Mesendoderm (in vitro differentiated cells): ENCODE measurements at regions not wholly inside any gene's neighbourhood (a gene's known extent, or its start where the extent isn't known, plus 50 kb on each side); places are given as distances from the start of the nearest gene placed in this dataset.

Experiments used
- DNase-seq: peaks from one replicate; pipeline ENCODE4 v3.0.0; 2013
- H2AK5ac ChIP-seq: 2 replicates; pipeline ENCODE4 v1.6.1; 2013; ENCODE audit warnings: low read length, inconsistent platforms
- H2BK120ac ChIP-seq: 2 replicates; pipeline ENCODE4 v1.6.1; 2013; ENCODE audit warnings: low read depth, mild to moderate bottlenecking, low read length, moderate library complexity, mixed read lengths
- H2BK15ac ChIP-seq: replicated peaks from 2 replicates; pipeline ENCODE4 v1.6.1; 2013; ENCODE audit warnings: low read depth, mild to moderate bottlenecking, moderate library complexity
- H2BK5ac ChIP-seq: 2 replicates; pipeline ENCODE4 v1.6.1; 2013; ENCODE audit warnings: low read length, inconsistent platforms
- H3K18ac ChIP-seq: 2 replicates; pipeline ENCODE4 v1.6.1; 2013; ENCODE audit warnings: mild to moderate bottlenecking, low read length, mixed read lengths
- H3K23ac ChIP-seq: one replicate; pipeline ENCODE4 v1.6.1; 2013; ENCODE audit warnings: low read length
- H3K27ac ChIP-seq: 2 replicates; pipeline ENCODE4 v1.5.1; 2013; ENCODE audit warnings: low read depth, mild to moderate bottlenecking, inconsistent platforms, low read length, moderate library complexity
- H3K27me3 ChIP-seq: 2 replicates; pipeline ENCODE4 v1.6.1; 2013; ENCODE audit warnings: low read length, control low read depth, mild to moderate bottlenecking, inconsistent platforms; ENCODE audit not compliant: insufficient read depth, poor library complexity
- H3K36me3 ChIP-seq: 2 replicates; pipeline ENCODE4 v1.6.1; 2013; ENCODE audit warnings: low read length, inconsistent platforms; ENCODE audit not compliant: control insufficient read depth, insufficient read depth
- H3K4ac ChIP-seq: one replicate; pipeline ENCODE4 v1.6.1; 2013; ENCODE audit warnings: low read depth, mild to moderate bottlenecking, low read length, moderate library complexity
- H3K4me1 ChIP-seq: 2 replicates; pipeline ENCODE4 v1.6.1; 2013; ENCODE audit warnings: low read depth, low read length, inconsistent platforms; ENCODE audit not compliant: control insufficient read depth
- H3K4me2 ChIP-seq: 2 replicates; pipeline ENCODE4 v1.6.1; 2013; ENCODE audit warnings: low read length
- H3K4me3 ChIP-seq: 2 replicates; pipeline ENCODE4 v1.5.1; 2013; ENCODE audit warnings: mild to moderate bottlenecking, low read length
- H3K56ac ChIP-seq: one replicate; pipeline ENCODE4 v1.6.1; 2013; ENCODE audit warnings: low read length
- H3K79me1 ChIP-seq: 2 replicates; pipeline ENCODE4 v1.6.1; 2013; ENCODE audit warnings: low read length, inconsistent platforms
- H3K79me2 ChIP-seq: 2 replicates; pipeline ENCODE4 v1.6.1; 2013; ENCODE audit warnings: mild to moderate bottlenecking, low read length; ENCODE audit not compliant: control insufficient read depth, insufficient read depth
- H3K9ac ChIP-seq: 2 replicates; pipeline ENCODE4 v1.6.1; 2013; ENCODE audit warnings: low read length, inconsistent platforms
- H4K5ac ChIP-seq: one replicate; pipeline ENCODE4 v1.6.1; 2013; ENCODE audit warnings: low read length
- H4K8ac ChIP-seq: one replicate; pipeline ENCODE4 v1.6.1; 2013; ENCODE audit warnings: low read depth, mild to moderate bottlenecking, control low read depth, low read length, moderate library complexity
- WGBS: extraction: QIAGEN DNeasy Blood & Tissue Kit; methylation state at CpG from one replicate; pipeline ENCODE4 v1.1.7; 2013; ENCODE audit warnings: low lambda C conversion rate, missing lambda C conversion rate; ENCODE audit not compliant: insufficient coverage; ENCODE audit errors: extremely low coverage; 5-methylcytosine and 5-hydroxymethylcytosine counted together

DNA sequence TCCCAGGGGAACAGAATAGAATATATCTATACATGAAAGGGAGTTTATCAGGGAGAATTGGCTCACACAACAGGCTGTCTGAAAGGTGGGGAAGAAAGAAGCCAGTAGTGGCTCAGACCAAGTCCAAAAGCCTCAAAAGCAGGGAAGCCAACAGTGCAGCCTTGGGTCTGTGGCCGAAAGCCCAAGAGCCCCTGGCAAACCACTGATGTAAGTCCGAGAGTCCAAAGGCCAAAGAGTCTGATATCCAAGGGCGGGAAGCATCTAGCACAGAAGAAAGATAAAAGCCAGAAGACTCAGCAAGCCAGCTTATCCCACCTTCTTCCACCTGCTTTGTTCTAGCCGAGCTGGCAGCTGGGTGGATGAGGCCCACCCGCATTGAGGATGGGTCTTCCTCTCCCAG lies 172.5 kb downstream of the CCDC71L start:
- H3K27me3 ChIP-seq = no peaks in the 10 kb centered on the region
- no peak overlapping the region for H3K18ac ChIP-seq
- no peak overlapping the region for H3K4ac ChIP-seq
- WGBS = no CpG with 5 or more reads among the region's 5 CpGs
- H2AK5ac ChIP-seq = no peak overlapping the region
- H3K23ac ChIP-seq = no peak overlapping the region
- no peak overlapping the region for H2BK5ac ChIP-seq
- no peaks in the 10 kb centered on the region for H3K4me1 ChIP-seq
- H4K5ac ChIP-seq = no peak overlapping the region
- DNase-seq = no peak
- no peak overlapping the region for H3K27ac ChIP-seq
- no peak overlapping the region for H3K4me2 ChIP-seq
- no peak overlapping the region for H3K4me3 ChIP-seq
- H3K56ac ChIP-seq = no peak overlapping the region
- no peak overlapping the region for H2BK15ac ChIP-seq
- no peak overlapping the region for H3K9ac ChIP-seq
- no peaks in the 10 kb centered on the region for H3K36me3 ChIP-seq
- H4K8ac ChIP-seq = no peak overlapping the region
- no peak overlapping the region for H2BK120ac ChIP-seq
- no peaks in the 10 kb centered on the region for H3K79me2 ChIP-seq
- H3K79me1 ChIP-seq = no peaks in the 10 kb centered on the region

DNA sequence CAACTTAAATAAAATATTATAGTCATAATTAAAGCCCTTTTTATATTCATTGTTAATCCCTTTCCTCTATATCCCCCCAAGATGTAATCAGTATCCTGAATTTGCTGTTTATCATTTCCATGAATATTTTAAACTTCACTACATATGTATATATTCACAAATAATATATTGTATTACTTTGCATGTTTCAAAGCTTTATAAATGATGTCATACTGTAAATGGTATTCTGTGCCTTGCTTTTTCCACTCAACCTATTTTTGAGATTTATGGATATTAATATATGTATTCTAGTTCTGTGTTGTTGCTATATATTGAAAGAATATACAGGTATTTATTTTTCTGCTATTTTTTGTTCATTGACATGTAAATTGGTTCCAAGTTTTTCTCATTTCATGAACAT lies 173.1 kb downstream of the CCDC71L start:
- H3K56ac ChIP-seq = no peak overlapping the region
- H2BK5ac ChIP-seq = no peak overlapping the region
- no peaks in the 10 kb centered on the region for H3K4me1 ChIP-seq
- no peaks in the 10 kb centered on the region for H3K79me1 ChIP-seq
- no peak overlapping the region for H4K5ac ChIP-seq
- no peak overlapping the region for H3K4me3 ChIP-seq
- no peak for DNase-seq
- no peak overlapping the region for H3K27ac ChIP-seq
- no peak overlapping the region for H2AK5ac ChIP-seq
- H3K27me3 ChIP-seq = no peaks in the 10 kb centered on the region
- no peak overlapping the region for H2BK15ac ChIP-seq
- H3K36me3 ChIP-seq = no peaks in the 10 kb centered on the region
- no peak overlapping the region for H3K18ac ChIP-seq
- H3K4ac ChIP-seq = no peak overlapping the region
- H3K23ac ChIP-seq = no peak overlapping the region
- H4K8ac ChIP-seq = no peak overlapping the region
- H2BK120ac ChIP-seq = no peak overlapping the region
- H3K9ac ChIP-seq = no peak overlapping the region
- H3K79me2 ChIP-seq = no peaks in the 10 kb centered on the region
- H3K4me2 ChIP-seq = no peak overlapping the region

DNA sequence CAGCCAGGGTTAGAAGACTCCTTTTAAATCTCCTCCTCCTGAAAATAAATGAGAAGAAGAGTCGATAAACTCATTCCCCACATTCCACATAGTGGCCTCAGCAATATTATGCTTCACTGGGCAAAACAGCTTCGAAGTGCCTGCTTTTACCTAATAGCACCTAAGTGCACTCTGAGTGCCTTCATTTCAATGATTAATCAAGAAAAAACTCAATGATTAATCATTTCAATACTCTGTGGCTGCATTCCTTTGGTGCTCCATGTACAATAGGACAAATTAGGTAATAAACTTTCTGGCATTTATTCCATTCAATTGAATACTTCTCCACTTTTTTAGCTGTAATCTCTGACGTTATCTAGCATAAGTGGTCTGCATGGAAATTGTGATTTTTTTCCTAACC lies 174.6 kb downstream of the CCDC71L start:
- DNase-seq = no peak
- Histone ChIP-seq H4K5ac (no peak overlapping the region), H3K27ac (no peak overlapping the region), H2AK5ac (no peak overlapping the region), H2BK15ac (no peak overlapping the region), H3K18ac (no peak overlapping the region), H3K4me1 (no peaks in the 10 kb centered on the region), H2BK120ac (no peak overlapping the region), H3K4me2 (no peak overlapping the region), H3K36me3 (no peaks in the 10 kb centered on the region), H3K9ac (no peak overlapping the region), H3K79me2 (no peaks in the 10 kb centered on the region), H3K56ac (no peak overlapping the region), H3K23ac (no peak overlapping the region), H3K4me3 (no peak overlapping the region), H2BK5ac (no peak overlapping the region), H3K27me3 (no peaks in the 10 kb centered on the region), H4K8ac (no peak overlapping the region), H3K4ac (no peak overlapping the region), H3K79me1 (no peaks in the 10 kb centered on the region)
- WGBS = no CpG with 5 or more reads among the region's 3 CpGs

DNA sequence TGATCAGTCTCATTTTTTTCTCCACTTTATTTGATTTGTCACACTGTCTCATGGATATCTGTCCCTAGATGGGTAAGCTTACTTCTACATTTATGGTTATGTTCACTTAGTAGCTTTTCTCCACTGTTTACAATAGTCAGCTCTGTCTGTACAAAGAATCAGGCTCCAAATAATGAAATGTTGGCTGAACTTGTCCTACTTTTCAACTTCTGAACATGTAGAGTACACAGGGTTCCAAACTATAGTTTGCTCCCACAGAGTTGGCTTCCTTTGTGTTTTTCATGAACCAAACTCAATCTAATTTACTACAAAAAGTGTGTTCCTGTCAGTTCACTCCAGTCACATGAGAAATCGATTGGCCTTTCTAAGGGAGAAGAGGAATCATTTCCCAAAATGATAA lies 175.0 kb downstream of the CCDC71L start:
- H2BK120ac ChIP-seq = no peak overlapping the region
- H3K4ac ChIP-seq = no peak overlapping the region
- H3K56ac ChIP-seq = no peak overlapping the region
- no peak overlapping the region for H3K27ac ChIP-seq
- no peaks in the 10 kb centered on the region for H3K79me2 ChIP-seq
- H3K36me3 ChIP-seq = no peaks in the 10 kb centered on the region
- H3K27me3 ChIP-seq = no peaks in the 10 kb centered on the region
- no peak overlapping the region for H3K18ac ChIP-seq
- H2BK5ac ChIP-seq = no peak overlapping the region
- H3K23ac ChIP-seq = no peak overlapping the region
- no peak overlapping the region for H4K5ac ChIP-seq
- H3K79me1 ChIP-seq = no peaks in the 10 kb centered on the region
- no peak for DNase-seq
- WGBS = no CpG with 5 or more reads among the region's 1 CpG
- H3K4me2 ChIP-seq = no peak overlapping the region
- H3K4me1 ChIP-seq = no peaks in the 10 kb centered on the region
- H4K8ac ChIP-seq = no peak overlapping the region
- H3K9ac ChIP-seq = no peak overlapping the region
- no peak overlapping the region for H2AK5ac ChIP-seq
- no peak overlapping the region for H2BK15ac ChIP-seq
- H3K4me3 ChIP-seq = no peak overlapping the region

DNA sequence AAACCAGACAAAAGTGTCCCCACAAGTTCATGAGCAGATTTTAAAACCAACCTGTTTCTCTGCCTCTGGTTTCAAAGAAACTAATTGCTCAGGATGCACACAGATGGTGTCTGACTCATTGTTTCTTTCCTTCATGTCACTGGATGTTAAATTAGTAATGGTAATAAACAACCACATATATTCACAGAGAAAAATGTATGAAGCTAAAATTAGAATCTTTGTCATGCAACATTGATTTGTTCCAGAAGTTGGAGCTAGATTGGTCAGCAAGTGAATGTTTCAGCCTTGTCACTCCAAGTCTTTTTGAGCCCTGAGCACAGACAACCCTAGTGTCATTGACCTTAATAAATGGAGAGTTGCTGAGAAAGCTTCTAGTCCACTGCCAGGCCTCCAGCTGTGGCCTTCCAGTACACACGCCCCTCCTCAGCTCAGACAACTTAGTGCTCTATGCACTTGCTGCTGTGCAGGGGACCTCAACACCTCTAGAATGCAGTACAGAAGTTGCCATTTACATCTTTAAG lies 175.9 kb downstream of the CCDC71L start:
- Histone ChIP-seq H3K4me2 (no peak overlapping the region), H2BK120ac (no peak overlapping the region), H3K79me2 (no peaks in the 10 kb centered on the region), H3K9ac (no peak overlapping the region), H3K56ac (no peak overlapping the region), H3K23ac (no peak overlapping the region), H4K5ac (no peak overlapping the region), H3K79me1 (no peaks in the 10 kb centered on the region), H3K27me3 (no peaks in the 10 kb centered on the region), H2BK5ac (no peak overlapping the region), H4K8ac (no peak overlapping the region), H3K4me3 (no peak overlapping the region), H2AK5ac (no peak overlapping the region), H3K27ac (no peak overlapping the region), H3K4ac (no peak overlapping the region), H2BK15ac (no peak overlapping the region), H3K36me3 (no peaks in the 10 kb centered on the region), H3K4me1 (no peaks in the 10 kb centered on the region), H3K18ac (no peak overlapping the region)
- DNase-seq = no peak
- no CpG with 5 or more reads among the region's 1 CpG for WGBS

DNA sequence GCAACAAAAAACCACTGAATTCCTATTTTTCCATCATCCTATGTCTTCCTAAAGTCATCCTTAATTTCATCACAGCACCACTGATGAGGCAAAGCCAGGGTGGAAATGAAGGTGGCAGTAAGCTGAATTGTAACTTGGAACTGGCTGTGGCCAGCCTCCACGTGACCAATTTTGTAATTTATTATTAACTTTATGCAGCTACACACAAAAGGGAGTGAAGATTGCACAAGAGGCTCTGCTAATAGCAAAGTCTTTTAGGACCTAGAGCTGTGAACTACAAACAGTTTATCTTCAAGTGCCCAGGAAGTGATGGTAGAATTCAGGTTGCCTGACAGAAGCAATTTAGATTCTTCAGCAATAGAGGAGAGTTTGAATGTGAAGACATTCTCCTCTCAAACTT lies 176.4 kb downstream of the CCDC71L start:
- H2BK120ac ChIP-seq = no peak overlapping the region
- no peaks in the 10 kb centered on the region for H3K27me3 ChIP-seq
- H4K5ac ChIP-seq = no peak overlapping the region
- no peak overlapping the region for H3K4me2 ChIP-seq
- H3K79me2 ChIP-seq = no peaks in the 10 kb centered on the region
- no peak overlapping the region for H2AK5ac ChIP-seq
- no peak overlapping the region for H3K18ac ChIP-seq
- no peak overlapping the region for H2BK5ac ChIP-seq
- no peak overlapping the region for H3K56ac ChIP-seq
- H3K27ac ChIP-seq = no peak overlapping the region
- no peak overlapping the region for H2BK15ac ChIP-seq
- no peaks in the 10 kb centered on the region for H3K79me1 ChIP-seq
- H3K4me3 ChIP-seq = no peak overlapping the region
- no peak overlapping the region for H3K4ac ChIP-seq
- H3K36me3 ChIP-seq = no peaks in the 10 kb centered on the region
- H3K23ac ChIP-seq = no peak overlapping the region
- no peaks in the 10 kb centered on the region for H3K4me1 ChIP-seq
- no peak overlapping the region for H3K9ac ChIP-seq
- WGBS = no CpG with 5 or more reads among the region's 1 CpG
- H4K8ac ChIP-seq = no peak overlapping the region
- DNase-seq = no peak
